ENCODE measurements at regions not wholly inside any gene's neighbourhood (a gene's known extent, or its start where the extent isn't known, plus 50 kb on each side); places are given as distances from the start of the nearest gene placed in this dataset.

DNA sequence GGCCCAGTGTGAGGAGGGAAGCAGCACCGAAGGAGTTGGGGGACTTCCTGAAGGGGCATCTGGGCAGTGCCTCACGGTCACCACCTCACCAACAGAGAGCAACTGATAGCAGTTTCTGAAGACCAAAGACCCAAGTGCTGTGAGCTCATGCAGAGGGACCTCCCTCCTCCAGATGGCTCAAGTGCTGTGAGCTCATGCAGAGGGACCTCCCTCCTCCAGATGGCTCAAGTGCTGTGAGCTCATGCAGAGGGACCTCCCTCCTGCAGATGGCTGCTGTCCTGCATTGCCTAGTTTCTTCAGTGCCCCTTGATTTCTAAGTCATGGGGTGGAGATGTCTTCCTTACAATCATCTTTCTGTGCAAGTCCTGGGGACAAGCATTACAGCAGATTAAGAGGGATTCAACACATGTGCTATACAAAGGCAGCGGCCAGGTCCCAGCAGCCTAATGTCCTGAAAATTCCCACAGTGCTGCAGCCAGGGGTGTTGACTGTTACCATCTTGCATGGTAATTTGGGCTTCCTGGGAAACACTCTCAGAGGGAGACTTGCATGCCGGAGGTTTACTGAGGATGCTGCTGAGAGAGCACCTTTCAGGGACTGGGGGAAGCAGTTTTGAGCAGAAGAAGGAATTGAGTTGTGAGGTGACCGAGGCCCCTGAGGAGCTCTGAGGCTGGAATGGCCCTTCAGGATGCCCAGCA, 409.3 kb downstream of the GALR1 start:
- DNase-seq = peak; percentile 25

DNA sequence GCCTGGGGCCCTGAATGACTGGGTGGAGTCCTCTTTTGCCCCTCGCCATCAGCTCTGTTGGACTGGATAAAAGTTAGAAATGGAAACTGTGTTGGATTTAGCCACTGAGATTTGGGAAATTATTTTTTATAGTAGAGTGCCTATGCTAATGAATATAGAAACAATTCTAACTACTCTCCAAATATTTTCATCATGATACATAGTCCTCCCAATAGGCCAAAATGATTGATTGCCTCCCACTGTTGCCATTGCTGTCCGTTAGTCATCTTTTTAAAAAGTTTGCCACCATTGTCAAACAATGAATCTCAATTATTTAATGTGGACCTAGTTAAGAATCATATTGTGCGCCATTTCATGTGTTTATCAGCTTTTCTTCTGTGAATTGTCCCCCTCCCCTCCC, 417.0 kb downstream of the GALR1 start:
- no peak for DNase-seq

DNA sequence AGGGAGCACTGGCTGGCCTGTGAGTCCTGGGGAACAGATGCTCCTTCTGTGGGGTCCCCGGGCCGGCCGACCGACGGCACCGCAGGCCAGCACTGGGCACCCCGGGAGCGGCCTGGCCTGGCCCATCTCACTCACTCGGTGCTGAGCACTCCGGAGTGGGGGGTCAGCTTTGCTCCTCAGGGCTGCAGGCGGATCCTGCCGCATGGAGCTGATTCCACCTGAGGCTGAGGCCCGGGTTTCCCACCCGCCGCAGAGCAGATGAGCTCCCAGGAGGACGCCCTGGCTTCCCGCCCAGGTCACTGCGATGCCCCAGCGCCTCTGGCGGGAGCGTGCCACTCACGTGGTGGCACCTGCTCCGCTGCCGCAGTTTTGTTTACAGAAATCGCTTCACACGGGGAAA, 418.6 kb downstream of the GALR1 start:
- no peak for DNase-seq

DNA sequence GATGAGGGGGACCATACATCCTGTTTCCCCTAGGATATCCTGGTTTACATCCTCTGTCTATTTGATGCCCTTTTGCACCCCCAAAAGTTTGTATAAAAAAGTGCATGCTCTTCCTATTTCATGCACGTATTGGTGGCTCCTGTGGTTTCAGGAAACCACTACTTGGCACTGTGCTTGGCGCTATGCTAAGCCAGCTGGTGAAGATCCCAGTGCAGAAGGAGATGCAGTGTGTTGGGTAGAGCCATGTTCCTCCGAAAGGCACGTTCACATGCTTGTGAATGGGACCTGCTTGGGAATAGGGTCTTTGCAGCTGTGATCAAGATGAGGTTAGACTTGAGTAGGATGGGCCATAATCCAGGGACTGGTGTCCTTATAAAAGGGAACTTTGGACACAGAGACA, 419.7 kb downstream of the GALR1 start:
- DNase-seq = no peak

DNA sequence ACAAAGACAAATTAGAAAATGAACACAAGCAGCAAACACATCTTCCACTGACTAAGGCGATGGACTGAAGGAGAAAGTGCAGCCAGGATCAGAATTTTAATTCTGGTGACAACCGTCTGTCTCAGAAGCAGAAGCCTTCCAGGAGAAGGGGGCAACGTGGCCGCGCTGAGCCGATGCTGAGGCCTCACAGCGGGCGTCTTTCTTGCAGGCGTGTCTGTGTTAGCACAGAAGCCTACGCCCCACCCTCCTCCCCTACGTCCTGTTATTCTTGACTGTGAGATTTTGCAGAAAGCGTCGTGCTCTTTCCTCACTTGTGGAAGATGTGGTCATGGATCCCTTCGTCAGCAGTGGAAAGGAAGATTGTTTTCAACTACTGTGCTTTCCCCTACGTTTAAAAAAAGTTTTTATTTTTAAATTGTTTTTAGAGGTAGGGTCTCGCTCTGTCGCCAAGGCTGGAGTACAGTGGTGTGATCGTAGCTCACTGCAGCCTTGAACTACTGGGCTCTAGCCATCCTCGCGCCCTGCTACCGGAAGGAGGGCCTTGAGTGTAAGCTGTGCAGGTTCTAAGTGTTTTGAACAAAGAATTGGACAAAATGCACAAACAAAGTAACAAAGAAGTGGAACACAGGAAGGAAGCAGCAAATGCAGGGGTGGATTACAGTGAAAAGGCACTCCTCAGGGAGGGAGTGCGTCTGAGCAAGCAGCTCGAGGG, 422.0 kb downstream of the GALR1 start:
- peak; percentile 21 for DNase-seq

DNA sequence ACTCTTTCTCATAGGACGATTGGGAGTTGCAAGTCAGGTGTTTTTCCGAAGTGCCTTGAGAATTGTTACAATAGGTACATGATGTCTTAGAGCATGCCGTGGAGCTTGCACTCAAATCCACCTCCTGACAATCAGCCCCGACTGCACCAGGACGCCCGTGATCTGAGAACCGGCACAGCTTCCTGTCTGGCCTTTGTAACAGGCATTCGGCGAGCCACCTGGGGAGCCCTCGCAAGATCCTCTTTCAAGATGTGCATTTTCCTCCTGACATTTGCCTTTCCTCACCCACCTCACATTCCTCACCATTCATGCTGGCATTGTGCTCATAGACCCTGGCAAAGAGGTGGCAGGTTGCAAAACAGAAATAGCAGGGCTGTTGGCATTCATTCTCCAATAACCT, 427.3 kb downstream of the GALR1 start:
- no peak for DNase-seq

DNA sequence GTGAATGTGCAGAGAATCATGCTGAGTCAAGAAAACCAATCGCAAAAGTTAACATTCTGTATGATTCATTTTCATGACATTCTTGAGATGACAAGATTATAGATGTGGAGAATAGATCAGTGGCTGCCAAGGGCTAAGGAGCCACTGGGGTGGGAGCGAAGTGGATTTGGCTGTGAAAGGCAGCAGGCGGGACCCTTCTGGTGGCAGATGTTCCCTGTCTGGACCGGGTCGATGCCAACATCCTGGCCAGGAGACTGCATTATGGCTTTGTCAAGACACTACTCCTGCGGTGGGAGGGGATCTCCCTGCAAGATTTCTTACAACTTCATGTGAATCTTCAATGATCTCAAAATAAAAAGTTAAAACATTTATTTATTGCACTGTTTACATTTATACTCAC, 427.9 kb downstream of the GALR1 start:
- peak; percentile 26 for DNase-seq

DNA sequence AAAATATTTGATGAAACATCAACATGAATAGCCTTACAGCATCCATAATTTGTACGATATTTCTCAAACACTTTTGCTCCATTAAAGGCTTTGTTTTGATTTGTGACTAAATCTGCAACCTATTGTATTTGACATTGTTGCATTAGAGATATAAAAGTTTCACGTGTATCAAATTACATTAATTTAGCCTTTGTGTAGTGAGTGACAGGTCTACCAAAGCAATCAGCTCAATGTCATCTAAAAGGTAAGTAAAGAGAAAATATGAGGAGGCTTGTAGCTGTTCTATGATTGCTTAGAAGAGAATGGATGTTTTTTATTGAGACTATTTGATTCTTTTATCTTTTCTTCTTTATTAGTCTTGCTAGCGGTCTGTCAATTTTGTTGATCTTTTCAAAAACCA, 430.2 kb downstream of the GALR1 start:
- no peak for DNase-seq

DNA sequence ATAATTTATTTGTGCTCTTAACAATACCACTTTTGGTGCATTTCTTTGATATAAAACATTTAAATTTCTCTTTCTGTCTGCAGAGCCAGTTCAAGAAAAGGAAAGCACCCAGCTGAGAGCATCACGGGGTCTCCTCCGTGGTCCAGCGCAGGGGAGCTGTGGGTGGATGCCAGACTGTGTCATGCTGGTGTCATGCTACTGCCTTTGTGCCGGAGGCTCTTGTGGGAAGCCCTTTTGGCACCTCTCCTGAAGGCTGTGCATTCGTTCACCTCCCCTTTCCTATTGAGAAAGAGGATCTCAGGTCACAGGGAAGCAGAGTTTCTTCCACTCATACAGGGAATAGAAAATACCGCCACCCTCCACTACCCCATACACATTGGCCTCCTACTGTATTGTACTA, 450.4 kb downstream of the GALR1 start:
- no peak for DNase-seq

DNA sequence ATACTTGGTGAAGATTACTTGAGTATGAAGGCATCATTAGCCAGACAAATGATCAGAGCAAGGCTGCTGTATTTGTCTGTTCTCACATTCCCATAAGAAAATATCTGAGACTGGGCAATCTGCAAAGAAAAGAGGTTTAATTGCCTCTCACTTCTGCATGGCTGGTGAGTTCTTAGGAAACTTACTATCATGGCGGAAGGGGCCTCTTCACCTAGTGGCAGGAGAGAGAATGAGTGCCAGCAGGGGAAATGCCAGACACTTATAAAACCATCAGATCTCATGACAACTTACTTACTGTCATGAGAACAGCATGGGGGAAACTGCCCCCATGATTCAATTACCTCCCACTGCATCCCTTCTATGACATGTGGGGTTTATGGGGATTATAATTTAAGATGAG, 452.3 kb downstream of the GALR1 start:
- DNase-seq = no peak

DNA sequence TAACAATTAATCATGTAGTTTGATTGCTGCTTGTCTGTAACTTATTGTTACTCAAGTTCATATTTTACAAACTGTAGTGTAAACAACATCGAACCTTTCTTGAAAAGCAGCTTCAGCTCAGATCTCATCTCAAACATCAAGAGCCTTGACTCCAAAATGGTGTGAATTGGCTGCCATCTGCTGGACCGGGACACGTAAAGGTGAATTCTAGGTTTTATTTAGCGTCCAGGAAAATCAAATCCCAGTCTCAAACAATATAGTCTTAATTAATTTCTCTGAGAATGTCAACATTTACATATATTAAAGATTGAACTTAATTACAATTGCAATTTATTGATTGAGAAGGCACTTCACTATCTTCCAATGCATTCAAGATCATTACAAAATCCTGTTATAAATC, 453.0 kb downstream of the GALR1 start:
- DNase-seq = peak; percentile 69

DNA sequence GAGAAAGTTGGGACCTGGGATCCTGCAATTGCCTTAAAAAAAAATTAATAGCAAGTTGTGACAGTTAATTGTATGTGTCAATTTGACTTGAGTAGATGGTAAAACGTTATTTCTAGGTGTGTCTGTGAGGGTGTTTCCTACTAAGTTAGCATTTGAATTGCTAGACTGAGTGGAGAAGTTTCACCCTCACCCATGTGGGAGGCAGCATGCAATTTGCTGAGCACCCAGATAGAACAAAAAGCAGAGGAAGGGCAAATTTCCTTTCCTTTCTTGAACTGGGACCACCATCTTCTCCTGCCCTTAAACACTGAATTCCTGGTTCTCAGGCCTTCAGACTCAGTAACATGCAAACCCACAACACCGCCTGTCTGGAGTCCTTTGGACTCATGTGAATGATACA, 455.7 kb downstream of the GALR1 start:
- DNase-seq = no peak

DNA sequence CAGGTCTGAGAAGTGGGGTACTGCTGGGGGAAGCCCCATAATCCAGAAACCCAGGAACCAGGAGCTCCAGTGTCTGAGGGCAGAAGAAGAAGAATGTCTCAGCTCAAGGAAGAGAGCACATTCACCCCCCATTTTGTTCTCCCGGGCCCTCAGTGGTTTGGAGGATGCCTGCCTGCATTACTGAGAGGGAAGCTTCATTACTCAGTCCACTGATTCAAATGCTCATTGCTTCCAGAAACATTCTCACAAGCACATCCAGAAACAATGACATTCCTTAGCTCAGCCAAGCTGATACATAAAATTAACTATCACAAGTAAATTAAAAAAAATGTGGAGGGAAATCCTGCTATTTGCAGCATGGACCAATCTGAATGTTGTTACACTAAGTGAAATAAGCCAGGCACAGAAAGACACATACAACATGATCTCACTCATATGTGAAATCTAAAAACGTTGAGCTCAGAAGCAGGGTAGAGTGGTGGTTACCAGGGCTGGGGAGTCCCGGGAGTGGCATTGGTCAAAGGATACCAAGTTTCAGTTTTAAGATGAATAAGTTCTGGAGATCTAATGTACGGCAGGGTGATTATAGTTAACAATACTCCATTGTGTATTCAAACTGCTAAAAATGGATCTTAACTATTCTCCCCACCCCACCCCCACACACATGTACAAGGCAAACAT, 459.3 kb downstream of the GALR1 start:
- no peak for DNase-seq

DNA sequence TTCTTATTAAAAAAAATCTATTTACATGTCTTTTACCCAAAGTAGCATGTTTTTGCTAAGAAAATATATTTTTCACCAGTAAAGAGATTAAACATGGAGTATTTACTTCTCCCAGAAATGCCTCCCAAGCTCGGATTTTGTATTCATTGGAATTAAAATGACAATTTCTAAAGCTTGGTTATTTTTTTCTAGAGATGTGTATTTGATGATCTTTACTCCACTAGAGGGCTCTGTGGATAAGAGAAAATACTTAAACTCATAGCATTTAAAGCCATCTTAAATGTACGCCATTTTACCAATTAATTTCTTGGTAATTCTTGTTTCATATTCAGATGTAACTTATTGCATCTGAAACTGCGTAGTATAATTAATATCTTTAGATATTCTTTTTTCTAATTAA, 461.4 kb downstream of the GALR1 start:
- peak; percentile 6 for DNase-seq

DNA sequence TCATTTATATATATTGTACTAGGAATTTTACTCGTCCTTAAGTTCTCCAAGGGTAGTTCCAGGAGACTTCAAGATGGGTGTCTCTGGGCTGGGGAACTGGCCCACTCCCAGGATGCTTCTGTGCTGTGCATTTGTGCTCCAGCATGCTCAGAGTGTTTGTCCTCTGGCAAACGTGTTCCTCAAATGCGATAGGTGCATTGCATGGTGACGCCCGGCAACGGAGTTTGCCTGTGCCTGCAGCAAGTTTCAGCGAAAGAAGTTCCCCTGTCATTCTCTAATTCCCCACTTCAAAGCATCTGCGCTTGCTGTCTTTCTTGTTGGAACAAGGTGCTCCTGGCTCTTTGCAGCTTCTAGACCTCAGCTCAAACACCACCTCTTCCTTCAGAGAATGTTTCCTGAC, 465.1 kb downstream of the GALR1 start:
- peak; percentile 4 for DNase-seq

DNA sequence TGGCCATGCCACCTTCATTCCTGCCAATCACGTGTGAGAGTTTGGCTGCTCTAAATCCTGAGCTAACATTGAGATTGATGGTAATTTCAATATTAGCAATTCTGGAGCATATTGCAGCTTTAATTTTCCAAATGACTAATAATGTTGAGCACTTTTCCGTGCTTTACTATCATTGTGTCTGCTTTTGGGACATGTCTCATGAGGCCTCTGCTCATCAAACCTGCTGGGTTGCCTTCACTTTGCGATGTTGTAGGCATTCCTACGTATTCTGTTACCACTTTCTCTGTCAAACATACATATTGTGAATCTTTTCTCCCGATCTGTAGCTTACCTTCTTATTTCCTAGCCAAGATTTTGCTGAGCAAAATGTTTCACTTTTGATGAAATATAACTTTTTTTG, 466.6 kb downstream of the GALR1 start:
- no peak for DNase-seq

DNA sequence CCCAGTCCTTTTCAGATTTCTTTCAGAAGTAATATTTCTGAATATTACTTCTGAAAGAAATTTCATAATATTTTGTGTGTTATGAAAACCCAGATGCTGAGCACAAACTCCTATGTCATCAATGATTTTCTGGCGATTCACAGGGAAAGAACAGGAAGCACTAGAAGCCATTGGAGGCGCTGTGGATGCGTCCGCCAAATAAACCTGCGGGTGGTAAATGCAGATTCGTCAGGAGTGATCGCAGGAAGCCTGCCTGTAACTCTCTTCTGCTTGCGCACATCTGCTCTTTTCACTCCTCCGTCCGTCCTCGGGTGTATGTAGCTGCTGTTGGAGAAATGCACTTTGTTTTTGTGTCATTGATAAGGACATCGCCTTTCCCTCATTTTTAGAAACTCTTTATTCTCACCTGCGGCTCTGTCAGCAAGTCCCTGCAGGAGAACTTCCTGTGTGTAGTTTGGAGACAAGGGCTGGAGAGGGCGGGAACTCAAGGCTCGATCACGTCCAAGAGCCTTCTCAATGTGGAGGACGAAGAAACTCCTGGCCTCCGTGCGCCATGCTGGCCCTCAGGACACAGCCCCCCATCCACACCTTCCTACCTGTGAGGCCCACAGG, 483.8 kb downstream of the GALR1 start:
- DNase-seq = no peak

DNA sequence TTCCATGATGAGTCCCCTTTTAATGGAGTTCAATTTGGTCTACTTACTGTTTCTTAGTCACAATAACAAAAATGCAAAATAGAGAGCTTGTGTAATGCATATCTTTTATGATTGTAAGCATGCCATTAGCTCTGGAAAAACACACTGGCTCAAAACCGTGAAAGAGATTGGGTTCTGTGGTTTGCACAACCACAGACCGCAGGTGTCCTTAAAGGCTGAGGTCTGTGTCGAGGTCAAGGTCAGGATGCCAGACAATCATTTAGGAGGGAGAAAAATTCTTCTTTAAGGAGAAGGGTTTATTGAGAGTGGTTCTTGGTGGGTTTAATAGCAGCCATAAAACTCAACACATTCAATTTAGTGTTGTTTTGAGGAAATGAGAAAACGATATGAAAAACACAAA, 487.2 kb downstream of the GALR1 start:
- DNase-seq = no peak

DNA sequence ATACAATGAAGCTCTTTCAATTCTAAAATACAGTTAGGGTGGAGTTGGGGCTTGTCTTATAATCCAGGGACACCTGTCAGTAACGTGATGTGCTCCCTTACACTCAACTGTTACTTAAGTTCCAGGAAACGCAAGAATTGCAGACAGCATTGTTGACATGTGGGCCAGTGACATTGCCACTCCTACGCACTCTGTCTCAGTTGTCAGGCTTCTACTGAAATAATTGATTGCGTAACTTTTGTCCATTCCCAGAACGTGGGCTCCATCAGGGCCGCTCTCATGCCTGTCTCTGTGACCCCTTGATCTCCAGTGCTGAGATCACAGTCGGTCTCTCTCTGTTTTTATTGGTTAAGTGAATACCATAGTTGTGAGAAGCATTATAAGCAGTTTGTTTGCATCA, 487.8 kb downstream of the GALR1 start:
- DNase-seq = no peak

DNA sequence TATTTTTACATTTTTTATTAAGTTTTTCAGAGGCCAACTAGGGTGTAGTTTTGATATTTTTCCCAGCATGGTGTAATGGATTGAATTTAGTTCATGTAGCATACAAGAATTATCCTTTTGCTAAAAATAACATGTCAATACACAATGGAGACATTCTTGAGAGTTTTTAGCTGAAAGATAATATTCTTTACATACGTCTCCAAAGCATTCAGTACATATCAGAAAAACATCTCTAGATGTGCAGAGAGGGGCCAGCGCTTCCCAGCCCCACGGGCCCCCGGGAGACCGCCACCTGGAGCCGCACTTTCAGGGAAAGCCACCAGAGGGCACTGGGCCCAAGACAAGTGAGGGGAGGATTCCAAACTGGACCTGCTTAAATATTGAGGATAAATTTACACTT, 499.4 kb downstream of the GALR1 start:
- DNase-seq = peak; percentile 45

DNA sequence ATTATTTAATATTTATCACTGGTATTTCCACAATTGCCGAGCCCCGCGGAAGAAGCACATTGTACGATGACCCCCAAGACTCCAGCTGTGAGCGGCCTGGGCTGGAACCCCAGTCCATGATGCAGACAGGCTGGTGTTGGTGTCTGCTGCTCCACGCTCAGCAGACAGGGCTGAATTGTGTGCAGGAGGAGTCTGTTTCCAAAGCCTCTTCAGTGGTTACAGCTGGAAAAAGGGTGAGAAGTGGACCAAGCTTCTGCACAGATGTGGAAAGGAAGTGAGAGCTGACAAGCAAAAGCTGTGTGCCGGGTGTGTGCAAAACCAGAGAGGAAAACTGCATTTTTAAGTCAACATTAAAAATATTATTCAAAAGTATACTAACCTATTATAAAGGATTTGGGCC, 500.4 kb downstream of the GALR1 start:
- no peak for DNase-seq

DNA sequence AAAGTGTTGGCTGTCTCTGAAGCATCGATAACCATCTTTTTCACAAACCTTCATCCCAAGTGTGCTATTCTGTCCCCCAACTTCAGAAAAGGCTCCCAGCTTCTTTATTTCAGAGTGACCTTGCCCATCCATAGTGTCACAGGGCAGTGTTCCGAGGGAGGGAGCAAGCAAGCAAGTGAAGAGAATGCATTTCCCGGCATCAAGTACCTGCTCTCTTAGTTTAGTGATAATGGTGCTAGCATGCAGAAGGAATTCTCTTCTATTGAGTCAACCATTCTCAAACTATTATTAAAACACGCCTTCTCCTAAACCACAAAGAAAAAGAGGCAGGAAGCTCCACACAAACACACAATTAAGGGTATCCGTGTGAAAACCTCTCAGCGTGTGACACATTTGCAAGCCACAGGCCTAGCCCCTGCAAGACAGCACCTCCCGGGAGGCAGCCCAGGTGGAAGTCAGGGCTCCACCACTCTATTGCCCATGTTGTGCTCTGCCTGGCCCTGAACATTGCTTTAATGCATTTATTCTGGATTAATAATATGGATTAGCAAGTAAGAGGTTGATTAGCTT, 504.9 kb downstream of the GALR1 start:
- DNase-seq = no peak

DNA sequence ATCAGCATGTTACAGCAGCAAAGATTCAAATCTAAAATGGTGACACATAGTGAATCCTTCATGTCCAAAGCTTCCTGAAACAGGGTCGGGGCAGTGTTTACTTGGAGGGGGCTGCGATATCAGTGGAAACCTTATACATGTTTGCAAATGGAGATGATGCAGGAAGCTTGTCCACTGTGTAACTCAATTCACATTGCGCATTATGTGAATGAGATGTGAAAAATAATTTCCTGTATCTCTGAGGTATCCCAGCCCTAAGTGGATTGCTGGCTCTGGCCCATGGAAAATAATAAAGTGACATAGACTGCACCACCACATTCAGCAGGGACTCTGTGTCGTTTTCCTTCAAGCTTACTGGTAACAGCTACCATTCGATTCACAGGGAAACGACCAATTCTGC, 505.5 kb downstream of the GALR1 start:
- no peak for DNase-seq

All from tongue (tissue), 1 donor.